ENCODE measurements at regions not wholly inside any gene's neighbourhood (a gene's known extent, or its start where the extent isn't known, plus 50 kb on each side); places are given as distances from the start of the nearest gene placed in this dataset.
A peak's percentile ranks its signal among the peaks of the same experiment; 100 is the strongest.

- peak overlapping the region; percentile 27 for H3K27ac ChIP-seq (ENCODE audit: insufficient read length, low read depth, low read length)
- H3K4ac ChIP-seq (ENCODE audit: low read depth, low read length) = no peak overlapping the region
- peaks cover 5 to 8% (median 7%) of the 10 kb centered on the region in 3 experiments; a peak in 5 of 7 replicates for H3K36me3 Mint-ChIP-seq (ENCODE audit: insufficient read depth in 1 of 3, low read depth in 3 of 3)
- peak overlapping the region in 1 of 2 experiments; percentile 31; a peak in 2 of 5 replicates for H3K4me3 Mint-ChIP-seq
- H3K56ac ChIP-seq (ENCODE audit: insufficient read length, low read depth, low read length) = no peak overlapping the region
- no peaks in the 10 kb centered on the region; the same call in 1 of the 2 replicates for H3K27me3 ChIP-seq (ENCODE audit: insufficient read depth, low read length)
- H3K23me2 ChIP-seq (ENCODE audit: insufficient read length, low read depth, low read length, poor library complexity, severe bottlenecking) = no peaks in the 10 kb centered on the region
- H4K20me1 ChIP-seq (ENCODE audit: control insufficient read depth, insufficient read depth, insufficient read length) = no peaks in the 10 kb centered on the region
- WGBS (ENCODE audit: extremely low coverage, insufficient read length, low lambda C conversion rate) = no CpG with 5 or more reads among the region's 4 CpGs
- no peak overlapping the region for H2BK5ac ChIP-seq (ENCODE audit: insufficient read length, low read length)
- peak overlapping the region; percentile 92 to 97 (median 97) for H3K27ac Mint-ChIP-seq
- H2AK5ac ChIP-seq (ENCODE audit: insufficient read length, low read length) = no peak overlapping the region
- no peak overlapping the region for H2BK15ac ChIP-seq (ENCODE audit: low read depth, low read length)
- no peak overlapping the region for H2AFZ ChIP-seq (ENCODE audit: low read length)
- no peak overlapping the region for H4K8ac ChIP-seq (replicated peaks; ENCODE audit: insufficient read length, low read depth, low read length)
- H2BK120ac ChIP-seq (ENCODE audit: low read depth, low read length, poor library complexity, severe bottlenecking) = no peak overlapping the region
- no peak overlapping the region for H2BK20ac ChIP-seq (ENCODE audit: low read depth, low read length, poor library complexity, severe bottlenecking)
- peaks cover 7% of the 10 kb centered on the region for H3K9me3 ChIP-seq (ENCODE audit: control insufficient read depth, low read depth, low read length)
- no peak overlapping the region for H3T11ph ChIP-seq (ENCODE audit: low read length)
- H3K4me2 ChIP-seq (ENCODE audit: insufficient read depth, insufficient read length, low read length) = no peak overlapping the region
- no peaks in the 10 kb centered on the region for H3K79me1 ChIP-seq (ENCODE audit: insufficient read depth, low read depth, low read length, poor library complexity, severe bottlenecking)
- peaks cover 1% of the 10 kb centered on the region; the same call in 1 of the 2 replicates for H3K27me3 Mint-ChIP-seq (ENCODE audit: low read depth)
- no peak overlapping the region for H4K91ac ChIP-seq (ENCODE audit: insufficient read length, low read depth, low read length)
- no peak overlapping the region for H3K9ac ChIP-seq (ENCODE audit: extremely low read depth, insufficient read length, low read length)
- no peak overlapping the region for H4K5ac ChIP-seq (ENCODE audit: insufficient read length, low read depth, low read length)
- no peak overlapping the region for H2BK12ac ChIP-seq (ENCODE audit: insufficient read length, low read depth, low read length)
- DNase-seq = peak; percentile 85
- H3K79me2 ChIP-seq (ENCODE audit: insufficient read depth, low read length) = no peaks in the 10 kb centered on the region
- H3K23ac ChIP-seq (ENCODE audit: insufficient read length, low read depth, low read length) = no peak overlapping the region
- TF ChIP-seq CTCF (conservative IDR thresholded peaks at IDR 0.05) = no peak
- no peak overlapping the region for H3K18ac ChIP-seq (ENCODE audit: insufficient read length, low read depth, low read length)
- peaks cover 6% of the 10 kb centered on the region for H3K4me1 ChIP-seq (ENCODE audit: insufficient read depth, low read length)
- no peak overlapping the region for H3K14ac ChIP-seq (ENCODE audit: insufficient read depth, low read length)
- H3K4me1 Mint-ChIP-seq = peaks cover 33 to 40% of the 10 kb centered on the region in 2 experiments
- peaks cover 8 to 10% of the 10 kb centered on the region in 2 experiments for H3K9me3 Mint-ChIP-seq
Measured at GRCh38 chr9:119963258-119963797, 594.1 kb upstream of the BRINP1 start.

All from H9 (cell line).